HEK293 (cell line): ENCODE measurements at regions not wholly inside any gene's neighbourhood (a gene's known extent, or its start where the extent isn't known, plus 50 kb on each side); places are given as distances from the start of the nearest gene placed in this dataset.

ENCODE experiments used
- CTCF ChIA-PET: fragments of 350-600 bp; formaldehyde crosslinking; extraction: SDS; loops from one replicate; lab custom pipeline; 2021; ENCODE audit warnings: antibody characterized with exemption; lab: Yijun Ruan, JAX
- POLR2A ChIA-PET: fragments of 300-600 bp; formaldehyde crosslinking; extraction: SDS; loops from one replicate; lab custom pipeline; 2020; ENCODE audit warnings: antibody characterized with exemption, inconsistent platforms; lab: Yijun Ruan, JAX
- H3K27ac ChIP-seq: fragments of 200-500 bp; sonication (Bioruptor generic); 2 replicates; pipeline ENCODE4 v1.5.1; 2014; ENCODE audit warnings: low read depth, low read length, control low read depth, inconsistent platforms; ENCODE audit errors: extremely low read depth
- H3K36me3 ChIP-seq, 2 experiments: fragments of 200-500 bp in 1 of 2; sonication (Bioruptor generic) in 1 of 2; 1 replicate in 1 of 2; 2 replicates in 1 of 2; pipeline ENCODE4 v1.5.1; 2014 to 2017; ENCODE audit warnings: inconsistent platforms in 2 of 2, low read length in 2 of 2; ENCODE audit not compliant: control insufficient read depth in 2 of 2, insufficient read depth in 1 of 2
- H3K4me1 ChIP-seq: fragments of 200-500 bp; sonication (Bioruptor generic); 2 replicates; pipeline ENCODE4 v1.5.1; 2014; ENCODE audit warnings: mild to moderate bottlenecking, low read length, inconsistent platforms; ENCODE audit not compliant: control insufficient read depth, insufficient read depth
- H3K4me3 ChIP-seq: 2 replicates; pipeline ENCODE4 v1.5.1; 2011; ENCODE audit warnings: low read depth, mild to moderate bottlenecking, control low read depth, low read length, moderate library complexity
- H3K9me3 ChIP-seq: fragments of 200-500 bp; sonication (Bioruptor generic); 2 replicates; pipeline ENCODE4 v1.5.1; 2014; ENCODE audit warnings: low read depth, low read length, inconsistent platforms; ENCODE audit not compliant: control insufficient read depth, insufficient read depth
- GLI2 ChIP-seq: fragments of 450-650 bp; formaldehyde crosslinking; IDR thresholded peaks from 2 replicates; pipeline ENCODE4; 2017; ENCODE audit warnings: missing biosample characterization, missing genetic modification characterization, low read depth, borderline replicate concordance
- KLF8 ChIP-seq: fragments of 450-650 bp; formaldehyde crosslinking; IDR thresholded peaks from 2 replicates; pipeline ENCODE4 v1.5.1; 2016; ENCODE audit warnings: missing biosample characterization, missing genetic modification characterization
- MZF1 ChIP-seq: fragments of 450-650 bp; formaldehyde crosslinking; IDR thresholded peaks from 2 replicates; pipeline ENCODE4 v1.5.1; 2017; ENCODE audit warnings: missing biosample characterization, missing genetic modification characterization, borderline replicate concordance
- SP3 ChIP-seq: fragments of 450-650 bp; formaldehyde crosslinking; IDR thresholded peaks from 2 replicates; pipeline ENCODE4 v1.5.1; 2016; ENCODE audit warnings: missing biosample characterization, missing genetic modification characterization
- TRIM28 ChIP-seq: IDR thresholded peaks from 2 replicates; pipeline ENCODE4 v1.6.1; 2011; ENCODE audit warnings: low read length, control low read depth, borderline replicate concordance
- ZNF121 ChIP-seq: fragments of 450-650 bp; formaldehyde crosslinking; IDR thresholded peaks from 2 replicates; pipeline ENCODE4 v1.5.1; 2016; ENCODE audit warnings: missing biosample characterization, missing genetic modification characterization
- ZNF292 ChIP-seq: fragments of 450-650 bp; formaldehyde crosslinking; IDR thresholded peaks from 2 replicates; pipeline ENCODE4 v1.5.1; 2016; ENCODE audit warnings: low read depth, missing biosample characterization, missing genetic modification characterization, borderline replicate concordance
- ZNF391 ChIP-seq: fragments of 450-650 bp; formaldehyde crosslinking; IDR thresholded peaks from 2 replicates; pipeline ENCODE4 v1.5.1; 2016; ENCODE audit warnings: low read depth, missing biosample characterization, missing genetic modification characterization, borderline replicate concordance
- ZNF423 ChIP-seq: fragments of 450-650 bp; formaldehyde crosslinking; IDR thresholded peaks from 2 replicates; pipeline ENCODE4 v1.5.1; 2016; ENCODE audit warnings: missing biosample characterization, missing genetic modification characterization
- ZNF600 ChIP-seq: fragments of 450-650 bp; formaldehyde crosslinking; IDR thresholded peaks from 2 replicates; pipeline ENCODE4 v1.5.1; 2016; ENCODE audit warnings: missing biosample characterization, missing genetic modification characterization
- ZNF747 ChIP-seq: fragments of 450-650 bp; formaldehyde crosslinking; IDR thresholded peaks from 2 replicates; pipeline ENCODE4 v1.5.1; 2016; ENCODE audit warnings: missing biosample characterization, missing genetic modification characterization
- TF ChIP-seq, protein P1 (sequence below): fragments of 450-650 bp; formaldehyde crosslinking; IDR thresholded peaks from 2 replicates; pipeline ENCODE4 v1.5.1; 2017; ENCODE audit warnings: missing biosample characterization, missing genetic modification characterization
- TF ChIP-seq, protein P2 (sequence below): fragments of 450-650 bp; formaldehyde crosslinking; IDR thresholded peaks from 2 replicates; pipeline ENCODE4 v1.5.1; 2016; ENCODE audit warnings: missing biosample characterization, missing genetic modification characterization
- TF ChIP-seq, protein P3 (sequence below): fragments of 450-650 bp; formaldehyde crosslinking; IDR thresholded peaks from 2 replicates; pipeline ENCODE4 v1.5.1; 2016; ENCODE audit warnings: missing biosample characterization, missing genetic modification characterization, borderline replicate concordance
- TF ChIP-seq, protein P4 (sequence below): fragments of 450-650 bp; formaldehyde crosslinking; IDR thresholded peaks from 2 replicates; pipeline ENCODE4 v1.5.1; 2016; ENCODE audit warnings: missing biosample characterization, missing genetic modification characterization
- TF ChIP-seq, protein P5 (sequence below): fragments of 450-650 bp; formaldehyde crosslinking; IDR thresholded peaks from 2 replicates; pipeline ENCODE4 v1.5.1; 2016; ENCODE audit warnings: missing biosample characterization, missing genetic modification characterization
- TF ChIP-seq, protein P6 (sequence below): fragments of 450-650 bp; formaldehyde crosslinking; IDR thresholded peaks from 2 replicates; pipeline ENCODE4 v1.5.1; 2016; ENCODE audit warnings: missing biosample characterization, missing genetic modification characterization, low read depth
- TF ChIP-seq, protein P7 (sequence below): fragments of 450-650 bp; formaldehyde crosslinking; IDR thresholded peaks from 2 replicates; pipeline ENCODE4 v1.5.1; 2017; ENCODE audit warnings: missing biosample characterization, missing genetic modification characterization

DNA sequence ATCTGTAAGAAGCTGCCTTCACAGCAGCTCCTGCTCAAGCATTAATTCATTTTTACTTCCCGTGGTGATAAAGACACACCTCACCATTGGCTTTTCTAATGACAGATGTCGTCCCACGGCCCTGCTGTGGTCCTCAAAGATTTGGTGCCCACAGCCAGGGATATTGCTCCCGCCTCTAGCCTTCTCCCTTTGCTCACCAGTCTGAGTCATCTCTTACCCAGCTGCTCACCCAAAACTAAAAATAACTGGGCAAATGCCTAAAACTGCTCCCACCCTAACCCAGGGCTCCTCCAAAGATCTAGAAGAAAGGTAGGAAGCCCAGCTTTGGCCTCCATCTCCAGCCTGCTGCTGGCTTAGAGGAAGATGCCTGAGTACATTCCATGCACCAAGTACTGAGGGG lies 371.1 kb upstream of the ZNF507 start (continued):
- no peak for TF ChIP-seq MZF1 (tag by site-specific recombination)
- TF ChIP-seq, protein P1, sequence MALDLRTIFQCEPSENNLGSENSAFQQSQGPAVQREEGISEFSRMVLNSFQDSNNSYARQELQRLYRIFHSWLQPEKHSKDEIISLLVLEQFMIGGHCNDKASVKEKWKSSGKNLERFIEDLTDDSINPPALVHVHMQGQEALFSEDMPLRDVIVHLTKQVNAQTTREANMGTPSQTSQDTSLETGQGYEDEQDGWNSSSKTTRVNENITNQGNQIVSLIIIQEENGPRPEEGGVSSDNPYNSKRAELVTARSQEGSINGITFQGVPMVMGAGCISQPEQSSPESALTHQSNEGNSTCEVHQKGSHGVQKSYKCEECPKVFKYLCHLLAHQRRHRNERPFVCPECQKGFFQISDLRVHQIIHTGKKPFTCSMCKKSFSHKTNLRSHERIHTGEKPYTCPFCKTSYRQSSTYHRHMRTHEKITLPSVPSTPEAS (tag by site-specific recombination): no peak
- TF ChIP-seq ZNF747 (tag by site-specific recombination): no peak

DNA sequence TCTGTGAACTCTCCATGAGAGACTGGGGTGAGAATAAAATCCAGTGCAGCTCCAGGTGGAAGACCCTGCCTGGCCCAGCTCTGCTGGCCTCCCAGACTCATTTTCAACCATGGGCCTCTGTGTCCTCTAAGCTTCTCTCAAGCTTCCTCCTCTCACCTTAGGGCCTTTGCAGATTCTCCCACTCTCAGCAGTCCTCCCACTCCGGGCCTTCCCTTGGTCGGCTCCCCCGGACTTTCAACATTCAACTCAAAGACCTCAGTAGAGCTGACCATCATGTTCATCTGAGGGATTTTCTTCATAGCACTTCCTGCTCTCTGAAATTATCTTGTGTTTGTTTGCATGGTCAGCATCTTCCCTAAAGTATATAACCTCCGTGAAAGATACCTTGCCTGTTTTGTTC lies 370.5 kb upstream of the ZNF507 start:
- ChIA-PET CTCF (interaction anchor here (0.7 kb wide), 1 partner anchor 10 kb away, joined by 3 read pairs; no protein-coding TSS in a partner anchor), POLR2A (no interaction called here)
- TF ChIP-seq ZNF423 (no peak), ZNF121 (no peak), ZNF600 (tag by site-specific recombination) (no peak), ZNF747 (tag by site-specific recombination) (no peak), ZNF391 (no peak), TRIM28 (no peak), GLI2 (no peak), ZNF292 (tag by site-specific recombination) (no peak), KLF8 (tag by site-specific recombination) (no peak), SP3 (tag by site-specific recombination) (no peak)
- TF ChIP-seq, protein P2, sequence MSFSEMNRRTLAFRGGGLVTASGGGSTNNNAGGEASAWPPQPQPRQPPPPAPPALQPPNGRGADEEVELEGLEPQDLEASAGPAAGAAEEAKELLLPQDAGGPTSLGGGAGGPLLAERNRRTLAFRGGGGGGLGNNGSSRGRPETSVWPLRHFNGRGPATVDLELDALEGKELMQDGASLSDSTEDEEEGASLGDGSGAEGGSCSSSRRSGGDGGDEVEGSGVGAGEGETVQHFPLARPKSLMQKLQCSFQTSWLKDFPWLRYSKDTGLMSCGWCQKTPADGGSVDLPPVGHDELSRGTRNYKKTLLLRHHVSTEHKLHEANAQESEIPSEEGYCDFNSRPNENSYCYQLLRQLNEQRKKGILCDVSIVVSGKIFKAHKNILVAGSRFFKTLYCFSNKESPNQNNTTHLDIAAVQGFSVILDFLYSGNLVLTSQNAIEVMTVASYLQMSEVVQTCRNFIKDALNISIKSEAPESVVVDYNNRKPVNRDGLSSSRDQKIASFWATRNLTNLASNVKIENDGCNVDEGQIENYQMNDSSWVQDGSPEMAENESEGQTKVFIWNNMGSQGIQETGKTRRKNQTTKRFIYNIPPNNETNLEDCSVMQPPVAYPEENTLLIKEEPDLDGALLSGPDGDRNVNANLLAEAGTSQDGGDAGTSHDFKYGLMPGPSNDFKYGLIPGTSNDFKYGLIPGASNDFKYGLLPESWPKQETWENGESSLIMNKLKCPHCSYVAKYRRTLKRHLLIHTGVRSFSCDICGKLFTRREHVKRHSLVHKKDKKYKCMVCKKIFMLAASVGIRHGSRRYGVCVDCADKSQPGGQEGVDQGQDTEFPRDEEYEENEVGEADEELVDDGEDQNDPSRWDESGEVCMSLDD (tag by site-specific recombination): no peak
- TF ChIP-seq, protein P3, sequence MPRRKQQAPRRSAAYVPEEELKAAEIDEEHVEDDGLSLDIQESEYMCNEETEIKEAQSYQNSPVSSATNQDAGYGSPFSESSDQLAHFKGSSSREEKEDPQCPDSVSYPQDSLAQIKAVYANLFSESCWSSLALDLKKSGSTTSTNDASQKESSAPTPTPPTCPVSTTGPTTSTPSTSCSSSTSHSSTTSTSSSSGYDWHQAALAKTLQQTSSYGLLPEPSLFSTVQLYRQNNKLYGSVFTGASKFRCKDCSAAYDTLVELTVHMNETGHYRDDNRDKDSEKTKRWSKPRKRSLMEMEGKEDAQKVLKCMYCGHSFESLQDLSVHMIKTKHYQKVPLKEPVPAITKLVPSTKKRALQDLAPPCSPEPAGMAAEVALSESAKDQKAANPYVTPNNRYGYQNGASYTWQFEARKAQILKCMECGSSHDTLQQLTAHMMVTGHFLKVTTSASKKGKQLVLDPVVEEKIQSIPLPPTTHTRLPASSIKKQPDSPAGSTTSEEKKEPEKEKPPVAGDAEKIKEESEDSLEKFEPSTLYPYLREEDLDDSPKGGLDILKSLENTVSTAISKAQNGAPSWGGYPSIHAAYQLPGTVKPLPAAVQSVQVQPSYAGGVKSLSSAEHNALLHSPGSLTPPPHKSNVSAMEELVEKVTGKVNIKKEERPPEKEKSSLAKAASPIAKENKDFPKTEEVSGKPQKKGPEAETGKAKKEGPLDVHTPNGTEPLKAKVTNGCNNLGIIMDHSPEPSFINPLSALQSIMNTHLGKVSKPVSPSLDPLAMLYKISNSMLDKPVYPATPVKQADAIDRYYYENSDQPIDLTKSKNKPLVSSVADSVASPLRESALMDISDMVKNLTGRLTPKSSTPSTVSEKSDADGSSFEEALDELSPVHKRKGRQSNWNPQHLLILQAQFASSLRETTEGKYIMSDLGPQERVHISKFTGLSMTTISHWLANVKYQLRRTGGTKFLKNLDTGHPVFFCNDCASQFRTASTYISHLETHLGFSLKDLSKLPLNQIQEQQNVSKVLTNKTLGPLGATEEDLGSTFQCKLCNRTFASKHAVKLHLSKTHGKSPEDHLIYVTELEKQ (tag by site-specific recombination): no peak
- TF ChIP-seq, protein P4, sequence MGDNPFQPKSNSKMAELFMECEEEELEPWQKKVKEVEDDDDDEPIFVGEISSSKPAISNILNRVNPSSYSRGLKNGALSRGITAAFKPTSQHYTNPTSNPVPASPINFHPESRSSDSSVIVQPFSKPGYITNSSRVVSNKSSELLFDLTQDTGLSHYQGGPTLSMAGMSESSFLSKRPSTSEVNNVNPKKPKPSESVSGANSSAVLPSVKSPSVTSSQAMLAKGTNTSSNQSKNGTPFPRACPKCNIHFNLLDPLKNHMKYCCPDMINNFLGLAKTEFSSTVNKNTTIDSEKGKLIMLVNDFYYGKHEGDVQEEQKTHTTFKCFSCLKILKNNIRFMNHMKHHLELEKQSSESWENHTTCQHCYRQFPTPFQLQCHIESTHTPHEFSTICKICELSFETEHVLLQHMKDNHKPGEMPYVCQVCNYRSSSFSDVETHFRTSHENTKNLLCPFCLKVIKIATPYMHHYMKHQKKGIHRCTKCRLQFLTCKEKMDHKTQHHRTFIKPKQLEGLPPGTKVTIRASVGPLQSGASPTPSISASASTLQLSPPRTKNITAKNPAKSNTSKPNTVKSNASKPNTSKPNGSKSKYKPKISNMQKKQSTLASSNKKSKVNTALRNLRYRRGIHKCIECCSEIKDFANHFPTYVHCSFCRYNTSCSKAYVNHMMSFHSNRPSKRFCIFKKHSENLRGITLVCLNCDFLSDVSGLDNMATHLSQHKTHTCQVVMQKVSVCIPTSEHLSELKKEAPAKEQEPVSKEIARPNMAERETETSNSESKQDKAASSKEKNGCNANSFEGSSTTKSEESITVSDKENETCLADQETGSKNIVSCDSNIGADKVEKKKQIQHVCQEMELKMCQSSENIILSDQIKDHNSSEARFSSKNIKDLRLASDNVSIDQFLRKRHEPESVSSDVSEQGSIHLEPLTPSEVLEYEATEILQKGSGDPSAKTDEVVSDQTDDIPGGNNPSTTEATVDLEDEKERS: no peak
- TF ChIP-seq, protein P5, sequence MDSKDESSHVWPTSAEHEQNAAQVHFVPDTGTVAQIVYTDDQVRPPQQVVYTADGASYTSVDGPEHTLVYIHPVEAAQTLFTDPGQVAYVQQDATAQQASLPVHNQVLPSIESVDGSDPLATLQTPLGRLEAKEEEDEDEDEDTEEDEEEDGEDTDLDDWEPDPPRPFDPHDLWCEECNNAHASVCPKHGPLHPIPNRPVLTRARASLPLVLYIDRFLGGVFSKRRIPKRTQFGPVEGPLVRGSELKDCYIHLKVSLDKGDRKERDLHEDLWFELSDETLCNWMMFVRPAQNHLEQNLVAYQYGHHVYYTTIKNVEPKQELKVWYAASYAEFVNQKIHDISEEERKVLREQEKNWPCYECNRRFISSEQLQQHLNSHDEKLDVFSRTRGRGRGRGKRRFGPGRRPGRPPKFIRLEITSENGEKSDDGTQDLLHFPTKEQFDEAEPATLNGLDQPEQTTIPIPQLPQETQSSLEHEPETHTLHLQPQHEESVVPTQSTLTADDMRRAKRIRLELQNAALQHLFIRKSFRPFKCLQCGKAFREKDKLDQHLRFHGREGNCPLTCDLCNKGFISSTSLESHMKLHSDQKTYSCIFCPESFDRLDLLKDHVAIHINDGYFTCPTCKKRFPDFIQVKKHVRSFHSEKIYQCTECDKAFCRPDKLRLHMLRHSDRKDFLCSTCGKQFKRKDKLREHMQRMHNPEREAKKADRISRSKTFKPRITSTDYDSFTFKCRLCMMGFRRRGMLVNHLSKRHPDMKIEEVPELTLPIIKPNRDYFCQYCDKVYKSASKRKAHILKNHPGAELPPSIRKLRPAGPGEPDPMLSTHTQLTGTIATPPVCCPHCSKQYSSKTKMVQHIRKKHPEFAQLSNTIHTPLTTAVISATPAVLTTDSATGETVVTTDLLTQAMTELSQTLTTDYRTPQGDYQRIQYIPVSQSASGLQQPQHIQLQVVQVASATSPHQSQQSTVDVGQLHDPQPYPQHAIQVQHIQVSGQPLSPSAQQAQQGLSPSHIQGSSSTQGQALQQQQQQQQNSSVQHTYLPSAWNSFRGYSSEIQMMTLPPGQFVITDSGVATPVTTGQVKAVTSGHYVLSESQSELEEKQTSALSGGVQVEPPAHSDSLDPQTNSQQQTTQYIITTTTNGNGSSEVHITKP: no peak
- TF ChIP-seq, protein P6, sequence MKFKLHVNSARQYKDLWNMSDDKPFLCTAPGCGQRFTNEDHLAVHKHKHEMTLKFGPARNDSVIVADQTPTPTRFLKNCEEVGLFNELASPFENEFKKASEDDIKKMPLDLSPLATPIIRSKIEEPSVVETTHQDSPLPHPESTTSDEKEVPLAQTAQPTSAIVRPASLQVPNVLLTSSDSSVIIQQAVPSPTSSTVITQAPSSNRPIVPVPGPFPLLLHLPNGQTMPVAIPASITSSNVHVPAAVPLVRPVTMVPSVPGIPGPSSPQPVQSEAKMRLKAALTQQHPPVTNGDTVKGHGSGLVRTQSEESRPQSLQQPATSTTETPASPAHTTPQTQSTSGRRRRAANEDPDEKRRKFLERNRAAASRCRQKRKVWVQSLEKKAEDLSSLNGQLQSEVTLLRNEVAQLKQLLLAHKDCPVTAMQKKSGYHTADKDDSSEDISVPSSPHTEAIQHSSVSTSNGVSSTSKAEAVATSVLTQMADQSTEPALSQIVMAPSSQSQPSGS (tag by site-specific recombination): no peak
- TF ChIP-seq, protein P7, sequence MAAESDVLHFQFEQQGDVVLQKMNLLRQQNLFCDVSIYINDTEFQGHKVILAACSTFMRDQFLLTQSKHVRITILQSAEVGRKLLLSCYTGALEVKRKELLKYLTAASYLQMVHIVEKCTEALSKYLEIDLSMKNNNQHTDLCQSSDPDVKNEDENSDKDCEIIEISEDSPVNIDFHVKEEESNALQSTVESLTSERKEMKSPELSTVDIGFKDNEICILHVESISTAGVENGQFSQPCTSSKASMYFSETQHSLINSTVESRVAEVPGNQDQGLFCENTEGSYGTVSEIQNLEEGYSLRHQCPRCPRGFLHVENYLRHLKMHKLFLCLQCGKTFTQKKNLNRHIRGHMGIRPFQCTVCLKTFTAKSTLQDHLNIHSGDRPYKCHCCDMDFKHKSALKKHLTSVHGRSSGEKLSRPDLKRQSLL: no peak
- Histone ChIP-seq H3K4me3 (no peak overlapping the region), H3K4me1 (no peaks in the 10 kb centered on the region), H3K36me3 (no peaks in the 10 kb centered on the region; a peak in 1 of 3 replicates), H3K27ac (no peak overlapping the region), H3K9me3 (no peaks in the 10 kb centered on the region)
